BLaER1 (cell line): ENCODE measurements at regions not wholly inside any gene's neighbourhood (a gene's known extent, or its start where the extent isn't known, plus 50 kb on each side); places are given as distances from the start of the nearest gene placed in this dataset.
"Not testable (repeated sequence)": the region's sequence is repeated elsewhere in the genome, so short reads cannot be mapped to it uniquely, and the experiment has no call there.

Experiments used
- H3K27ac ChIP-seq: shearing (Covaris generic); formaldehyde crosslinking; 2 replicates; pipeline ENCODE4 v1.8.1; 2022
- H3K27me3 ChIP-seq: shearing (Covaris generic); formaldehyde crosslinking; 2 replicates; pipeline ENCODE4 v1.8.1; 2022
- H3K36me3 ChIP-seq: shearing (Covaris generic); formaldehyde crosslinking; 2 replicates; pipeline ENCODE4 v1.8.1; 2022
- H3K4me1 ChIP-seq: shearing (Covaris generic); formaldehyde crosslinking; 2 replicates; pipeline ENCODE4 v1.8.1; 2022
- H3K4me2 ChIP-seq: shearing (Covaris generic); formaldehyde crosslinking; 2 replicates; pipeline ENCODE4 v1.8.1; 2022
- H3K4me3 ChIP-seq: shearing (Covaris generic); formaldehyde crosslinking; 2 replicates; pipeline ENCODE4 v1.8.1; 2022
- H3K9ac ChIP-seq: shearing (Covaris generic); formaldehyde crosslinking; 2 replicates; pipeline ENCODE4 v1.8.1; 2022
- H3K9me3 ChIP-seq: shearing (Covaris generic); formaldehyde crosslinking; 2 replicates; pipeline ENCODE4 v1.8.1; 2022
- H4K20me1 ChIP-seq: shearing (Covaris generic); formaldehyde crosslinking; 2 replicates; pipeline ENCODE4 v1.8.1; 2022
- Cebpa-rat ChIP-seq: shearing (Covaris generic); IDR thresholded peaks from 2 replicates; pipeline ENCODE4 v1.8.1; 2022

DNA sequence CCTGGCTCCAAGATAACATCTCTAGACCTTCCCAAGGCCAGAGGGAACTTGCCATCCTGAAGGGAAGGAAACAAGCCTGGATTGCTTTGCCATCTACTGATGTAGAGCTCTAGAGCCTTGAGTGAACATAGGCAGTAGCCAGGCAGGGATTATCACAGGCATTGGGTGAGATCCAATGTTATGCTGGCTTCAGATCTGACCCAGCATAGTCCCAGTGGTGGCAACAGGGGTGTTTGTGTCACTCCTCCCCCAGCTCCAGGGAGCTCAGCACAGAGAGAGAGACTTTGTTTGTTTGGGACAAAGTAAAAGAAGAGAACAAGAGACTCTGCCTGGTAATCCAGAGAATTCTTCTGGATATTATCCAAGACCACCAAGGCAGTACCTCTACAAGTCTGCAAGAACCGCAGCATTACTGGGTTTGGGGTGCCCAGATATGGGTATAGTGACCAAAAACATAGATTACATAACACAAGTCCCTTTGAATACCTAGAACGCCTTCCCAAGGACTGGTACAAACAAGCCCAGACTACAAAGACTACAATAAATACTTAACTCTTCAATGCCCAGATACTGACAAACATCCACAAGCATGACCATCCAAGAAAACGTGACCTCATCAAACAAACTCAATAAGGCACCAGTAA, 137.6 kb upstream of the DAPK1 start:
- H3K36me3 ChIP-seq: no peaks in the 10 kb centered on the region
- H3K27ac ChIP-seq: no peak overlapping the region
- H4K20me1 ChIP-seq: no peaks in the 10 kb centered on the region
- TF ChIP-seq Cebpa-rat: no peak
- H3K9ac ChIP-seq: no peak overlapping the region
- H3K27me3 ChIP-seq: no peaks in the 10 kb centered on the region
- no peaks in the 10 kb centered on the region for H3K4me1 ChIP-seq
- no peak overlapping the region for H3K4me2 ChIP-seq
- no peak overlapping the region for H3K4me3 ChIP-seq
- 0 out of 2 replicates have a peak, but pooled peaks cover 14% of the 10 kb centered on the region for H3K9me3 ChIP-seq

DNA sequence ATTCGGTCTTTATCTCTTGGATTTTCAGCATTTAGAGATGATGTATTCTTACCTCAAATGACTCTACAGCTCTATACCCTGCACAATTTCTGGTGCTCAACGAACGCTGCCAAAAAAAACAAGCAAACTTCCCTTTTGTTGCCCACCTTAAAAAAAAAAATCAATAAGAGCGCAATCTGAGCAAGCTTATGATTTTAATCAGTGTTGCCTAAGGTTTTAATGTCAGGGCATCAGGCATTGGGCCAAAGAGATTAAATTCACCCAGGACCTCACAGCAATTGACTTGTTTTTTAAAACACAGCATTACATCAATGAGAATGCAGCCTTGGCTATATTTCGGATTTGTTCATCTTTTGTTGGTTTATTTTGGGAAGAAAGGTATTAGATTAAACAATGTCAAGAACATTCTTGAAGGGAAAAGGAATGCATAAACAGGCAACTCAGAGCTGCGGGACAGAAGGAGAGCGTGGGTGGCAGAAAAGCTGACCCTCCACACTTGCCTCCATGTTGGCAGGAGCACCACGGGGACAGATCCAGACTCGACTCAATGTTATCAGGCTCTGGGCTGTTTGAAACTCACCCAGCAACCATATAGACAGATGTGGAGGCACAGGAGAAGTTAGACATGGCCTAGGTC, 127.5 kb upstream of the DAPK1 start:
- H3K9me3 ChIP-seq: no peaks in the 10 kb centered on the region
- H3K4me2 ChIP-seq: no peak overlapping the region
- H3K27ac ChIP-seq: no peak overlapping the region
- H3K27me3 ChIP-seq: no peaks in the 10 kb centered on the region
- H3K9ac ChIP-seq: no peak overlapping the region
- no peaks in the 10 kb centered on the region for H4K20me1 ChIP-seq
- TF ChIP-seq Cebpa-rat: no peak
- H3K4me1 ChIP-seq: no peaks in the 10 kb centered on the region
- no peaks in the 10 kb centered on the region for H3K36me3 ChIP-seq
- H3K4me3 ChIP-seq: no peak overlapping the region

DNA sequence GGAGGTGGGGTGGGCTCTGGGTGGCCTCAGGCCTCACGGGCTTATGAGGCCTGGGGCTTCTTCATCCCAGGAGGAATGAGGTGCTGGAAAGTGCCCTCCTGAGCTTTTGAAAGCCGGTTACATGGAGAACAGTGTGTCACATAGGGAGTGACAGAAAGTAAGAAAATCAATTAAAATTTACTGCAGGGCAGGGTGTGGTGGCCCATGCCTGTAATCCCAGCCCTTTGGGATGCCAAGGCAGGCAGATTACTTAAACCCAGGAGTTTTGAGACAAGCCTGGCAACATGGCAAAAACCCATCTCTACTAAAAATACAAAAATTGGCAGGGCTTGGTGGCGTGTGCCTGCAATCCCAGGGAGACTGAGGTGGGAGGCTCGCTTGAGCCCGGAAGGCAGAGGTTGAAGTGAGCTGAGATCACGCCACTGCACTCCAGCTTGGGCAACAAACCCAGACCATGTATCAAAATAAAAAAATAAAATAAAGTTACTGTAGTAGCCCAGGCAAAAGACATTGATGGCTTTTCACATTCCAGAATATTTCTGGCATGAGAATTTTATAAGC, 125.8 kb upstream of the DAPK1 start:
- Histone ChIP-seq H3K4me2 (no peak overlapping the region), H4K20me1 (no peaks in the 10 kb centered on the region), H3K9me3 (no peaks in the 10 kb centered on the region), H3K9ac (no peak overlapping the region), H3K4me3 (no peak overlapping the region), H3K4me1 (no peaks in the 10 kb centered on the region), H3K27me3 (no peaks in the 10 kb centered on the region), H3K27ac (no peak overlapping the region), H3K36me3 (no peaks in the 10 kb centered on the region)
- no peak for TF ChIP-seq Cebpa-rat

DNA sequence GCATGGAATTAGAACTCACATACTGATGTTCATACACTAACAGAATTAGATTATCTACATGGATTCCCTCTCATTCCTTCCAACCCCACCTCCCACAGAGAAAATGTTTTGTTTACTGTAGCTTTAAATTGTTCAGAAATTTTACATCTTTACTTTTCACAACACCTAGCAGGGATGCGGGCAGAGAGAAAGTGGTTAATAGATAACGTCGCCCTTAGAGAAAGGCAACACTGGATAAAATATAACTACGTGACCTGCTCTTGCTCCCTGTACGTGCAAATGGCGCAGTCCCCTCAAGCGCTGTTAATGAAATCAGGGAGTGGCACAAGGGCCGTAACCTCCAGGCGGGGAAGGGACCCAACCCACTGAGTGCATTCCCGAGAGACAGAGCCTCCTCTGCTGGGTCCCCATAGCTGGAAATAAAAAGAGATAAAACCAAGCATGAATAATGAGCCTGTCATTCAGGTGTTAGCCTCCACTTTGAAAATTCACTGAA, 125.3 kb upstream of the DAPK1 start:
- H3K4me1 ChIP-seq: no peaks in the 10 kb centered on the region
- H3K36me3 ChIP-seq: no peaks in the 10 kb centered on the region
- H3K27ac ChIP-seq: no peak overlapping the region
- H4K20me1 ChIP-seq: no peaks in the 10 kb centered on the region
- H3K9ac ChIP-seq: no peak overlapping the region
- no peaks in the 10 kb centered on the region for H3K9me3 ChIP-seq
- H3K4me3 ChIP-seq: no peak overlapping the region
- TF ChIP-seq Cebpa-rat: no peak
- H3K27me3 ChIP-seq: no peaks in the 10 kb centered on the region
- no peak overlapping the region for H3K4me2 ChIP-seq

DNA sequence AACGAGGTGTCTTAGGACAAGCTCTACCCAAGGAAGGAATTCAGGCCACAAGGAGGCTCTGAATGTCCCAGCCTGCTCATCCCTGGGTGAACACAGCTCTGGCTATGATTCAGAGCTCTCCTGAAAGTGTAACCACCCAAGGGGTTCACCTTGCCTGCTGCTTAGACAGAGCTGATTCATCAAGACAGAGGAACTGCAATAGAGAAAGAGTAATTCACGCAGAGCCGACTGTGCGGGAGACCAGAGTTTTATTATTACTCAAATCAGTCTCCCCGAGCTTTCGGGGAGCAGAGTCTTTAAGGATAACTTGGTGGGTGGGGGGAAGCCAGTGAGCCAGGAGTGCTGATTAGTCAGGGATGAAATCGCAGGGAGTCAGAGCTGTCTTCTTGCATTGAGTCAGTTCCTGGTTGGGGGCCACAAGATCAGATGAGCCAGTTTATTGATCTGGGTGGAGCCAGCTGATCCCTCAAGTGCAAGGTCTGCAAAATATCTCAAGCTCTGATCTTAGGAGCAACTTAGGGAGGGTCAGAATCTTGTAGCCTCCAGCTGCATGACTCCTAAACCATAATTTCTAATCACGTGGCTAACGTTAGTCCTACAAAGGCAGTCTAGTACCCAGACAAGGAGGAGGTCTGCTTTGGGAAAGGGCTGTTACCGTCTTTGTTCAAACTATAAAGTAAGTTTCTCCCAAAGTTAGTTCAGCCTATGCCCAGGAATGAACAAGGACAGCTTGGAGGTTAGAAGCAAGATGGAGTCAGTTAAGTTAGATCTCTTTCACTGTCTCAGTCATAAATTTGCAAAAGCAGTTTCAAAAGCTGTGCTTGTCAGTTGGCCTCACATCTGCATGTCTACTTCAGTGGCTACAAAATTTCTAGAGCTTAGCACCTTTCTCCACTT, 123.4 kb upstream of the DAPK1 start:
- not testable (repeated sequence) for H3K4me3 ChIP-seq, H4K20me1 ChIP-seq, H3K4me2 ChIP-seq, H3K36me3 ChIP-seq, H3K27me3 ChIP-seq, H3K27ac ChIP-seq, H3K4me1 ChIP-seq, H3K9me3 ChIP-seq, H3K9ac ChIP-seq

DNA sequence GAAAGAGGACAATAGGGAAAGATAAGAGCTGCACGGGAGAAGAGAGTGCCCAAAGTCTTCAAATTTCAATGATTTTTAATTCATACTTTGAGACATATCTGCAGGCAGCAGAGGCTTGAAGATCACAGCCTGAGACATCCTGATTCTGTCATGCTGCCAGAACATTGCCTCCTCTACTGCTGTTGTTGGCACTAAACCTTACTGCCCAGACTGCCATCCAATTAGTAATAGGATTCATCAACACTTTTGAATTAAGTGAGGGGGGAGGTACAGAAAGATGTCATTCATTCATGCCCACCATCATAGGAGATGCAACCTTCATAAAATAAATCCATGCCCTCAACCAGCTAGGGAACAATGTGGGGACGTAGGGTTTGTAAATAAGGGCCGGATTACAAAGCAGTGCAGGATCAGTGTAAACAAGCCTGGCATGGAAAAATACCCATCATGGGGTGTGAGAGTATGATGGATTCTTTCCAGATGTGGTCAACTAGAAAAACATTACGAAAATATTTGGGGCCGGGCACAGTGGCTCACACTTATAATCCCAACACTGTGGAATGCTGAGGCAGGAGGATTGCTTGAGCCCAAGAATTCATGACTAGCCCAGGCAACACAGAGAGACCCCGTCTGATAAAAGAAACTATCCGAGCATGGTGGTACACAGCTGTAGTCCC, 122.1 kb upstream of the DAPK1 start:
- Histone ChIP-seq H3K36me3 (no peaks in the 10 kb centered on the region), H3K27ac (no peak overlapping the region), H3K4me2 (no peak overlapping the region), H3K27me3 (no peaks in the 10 kb centered on the region), H4K20me1 (no peaks in the 10 kb centered on the region), H3K9ac (no peak overlapping the region), H3K4me1 (no peaks in the 10 kb centered on the region), H3K9me3 (no peaks in the 10 kb centered on the region), H3K4me3 (no peak overlapping the region)
- TF ChIP-seq Cebpa-rat: no peak

DNA sequence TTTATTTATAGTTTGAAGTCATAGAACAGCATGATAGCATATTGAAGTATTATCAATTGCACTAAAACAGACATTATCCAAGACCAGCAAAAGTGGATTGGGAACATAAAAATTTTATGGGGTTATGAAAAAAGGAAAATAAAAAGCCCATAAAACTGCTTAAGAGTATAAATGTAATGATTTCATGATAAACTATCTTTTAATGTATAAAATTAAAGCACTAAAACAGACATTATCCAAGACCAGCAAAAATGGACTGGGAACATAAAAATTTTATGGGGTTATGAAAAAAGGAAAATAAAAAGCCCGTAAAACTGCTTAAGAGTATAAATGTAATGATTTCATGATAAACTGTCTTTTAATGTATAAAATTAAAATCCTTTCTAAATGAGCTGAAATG, 119.0 kb upstream of the DAPK1 start:
- Histone ChIP-seq H3K4me1 (no peaks in the 10 kb centered on the region), H3K27me3 (no peaks in the 10 kb centered on the region), H3K4me3 (no peak overlapping the region), H4K20me1 (no peaks in the 10 kb centered on the region), H3K36me3 (no peaks in the 10 kb centered on the region), H3K4me2 (no peak overlapping the region), H3K9ac (no peak overlapping the region), H3K9me3 (no peaks in the 10 kb centered on the region), H3K27ac (no peak overlapping the region)
- no peak for TF ChIP-seq Cebpa-rat

DNA sequence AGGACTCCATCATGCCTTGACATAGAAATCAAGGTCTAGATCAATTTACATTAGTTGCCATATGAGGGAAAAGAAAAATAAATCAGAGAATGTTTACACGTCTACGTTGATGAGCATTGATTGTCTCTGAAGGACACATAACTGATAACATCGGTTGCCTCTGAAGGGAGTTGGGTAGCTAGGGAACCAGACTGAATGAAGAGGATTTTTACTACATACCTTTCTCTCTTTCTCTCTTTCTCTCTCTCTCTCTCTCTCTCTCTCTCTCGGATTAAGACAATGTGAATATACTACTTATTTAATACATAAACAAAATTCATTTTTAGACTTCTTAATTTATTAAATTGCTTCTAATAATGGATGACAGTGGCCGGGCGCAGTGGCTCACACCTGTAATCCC, 118.4 kb upstream of the DAPK1 start:
- Histone ChIP-seq H3K4me1 (no peaks in the 10 kb centered on the region), H3K27ac (no peak overlapping the region), H3K36me3 (no peaks in the 10 kb centered on the region), H3K9me3 (no peaks in the 10 kb centered on the region), H3K4me3 (no peak overlapping the region), H3K4me2 (no peak overlapping the region), H3K9ac (no peak overlapping the region), H4K20me1 (no peaks in the 10 kb centered on the region), H3K27me3 (no peaks in the 10 kb centered on the region)
- no peak for TF ChIP-seq Cebpa-rat

DNA sequence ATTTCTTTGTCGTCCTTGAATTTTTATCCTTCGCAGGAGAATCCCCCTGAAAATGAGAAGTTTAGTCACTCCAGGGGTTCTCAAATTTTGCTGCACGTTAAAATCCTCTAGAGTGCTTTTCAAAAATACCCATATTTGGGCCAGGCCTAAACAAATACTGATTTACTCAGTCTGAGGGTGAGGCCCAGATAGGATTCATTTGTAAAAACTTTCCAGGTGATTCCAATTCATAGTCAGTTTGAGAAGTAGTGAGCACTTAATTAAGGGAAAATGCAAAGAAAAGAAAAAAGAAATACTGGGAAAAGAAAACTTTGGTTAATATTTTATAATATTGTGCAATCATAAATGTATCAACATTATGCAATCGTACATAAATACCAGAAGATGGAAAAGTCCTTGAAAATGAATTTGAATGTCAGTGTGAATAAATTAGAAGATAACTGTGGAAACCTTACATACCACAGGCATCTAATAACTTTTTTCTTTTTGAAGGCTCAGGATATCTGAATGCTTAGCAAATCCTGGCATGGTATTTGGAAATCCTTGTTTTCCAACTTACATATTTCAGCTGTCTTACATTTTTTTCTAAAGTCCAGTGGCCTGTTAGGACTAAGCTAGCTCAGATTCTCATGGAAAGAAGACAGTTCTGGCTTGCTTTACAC, 116.5 kb upstream of the DAPK1 start:
- Histone ChIP-seq H3K9me3 (no peaks in the 10 kb centered on the region), H3K27me3 (no peaks in the 10 kb centered on the region), H3K36me3 (no peaks in the 10 kb centered on the region), H3K9ac (no peak overlapping the region), H3K4me1 (no peaks in the 10 kb centered on the region), H3K4me3 (no peak overlapping the region), H3K27ac (no peak overlapping the region), H4K20me1 (no peaks in the 10 kb centered on the region), H3K4me2 (no peak overlapping the region)
- no peak for TF ChIP-seq Cebpa-rat
